GM18519 (cell line): ENCODE measurements at regions not wholly inside any gene's neighbourhood (a gene's known extent, or its start where the extent isn't known, plus 50 kb on each side); places are given as distances from the start of the nearest gene placed in this dataset.
"Not testable (repeated sequence)": the region's sequence is repeated elsewhere in the genome, so short reads cannot be mapped to it uniquely, and the experiment has no call there.

Source experiments
- ATAC-seq: cut with Tn5 transposase; IDR thresholded peaks from one replicate; pipeline ENCODE4 v1.9.1; 2021; ENCODE audit warnings: mild to moderate bottlenecking, moderate library complexity; ENCODE audit not compliant: unreplicated experiment, low FRiP score

- no peak for ATAC-seq
Observed at GRCh38 chr4:29066861-29067260, 1653.3 kb upstream of the PCDH7 start.

GRCh38 chr4:29073571-29073970 lies 1646.6 kb upstream of the PCDH7 start:
- ATAC-seq, result no peak

- ATAC-seq, result no peak
Observed at GRCh38 chr4:29075366-29075765, 1644.8 kb upstream of the PCDH7 start.

GRCh38 chr4:29079260-29079659 lies 1640.9 kb upstream of the PCDH7 start:
- ATAC-seq, result no peak

GRCh38 chr4:29081234-29081955 lies 1638.8 kb upstream of the PCDH7 start:
- no peak for ATAC-seq

GRCh38 chr4:29082684-29083083 lies 1637.5 kb upstream of the PCDH7 start:
- ATAC-seq, result no peak

GRCh38 chr4:29085748-29086147 lies 1634.4 kb upstream of the PCDH7 start:
- ATAC-seq, result no peak

GRCh38 chr4:29104694-29105093 lies 1615.5 kb upstream of the PCDH7 start:
- ATAC-seq, result no peak

- no peak for ATAC-seq
Observed at GRCh38 chr4:29113960-29114359, 1606.2 kb upstream of the PCDH7 start.

- ATAC-seq, result not testable (repeated sequence)
Observed at GRCh38 chr4:29117231-29117722, 1602.9 kb upstream of the PCDH7 start.

GRCh38 chr4:29121586-29121985 lies 1598.6 kb upstream of the PCDH7 start:
- ATAC-seq, result no peak

- no peak for ATAC-seq
Observed at GRCh38 chr4:29128810-29129209, 1591.4 kb upstream of the PCDH7 start.

GRCh38 chr4:29131304-29131703 lies 1588.9 kb upstream of the PCDH7 start:
- no peak for ATAC-seq

GRCh38 chr4:29142708-29143107 lies 1577.5 kb upstream of the PCDH7 start:
- no peak for ATAC-seq

GRCh38 chr4:29151584-29151983 lies 1568.6 kb upstream of the PCDH7 start:
- ATAC-seq, result no peak

GRCh38 chr4:29153642-29154041 lies 1566.5 kb upstream of the PCDH7 start:
- ATAC-seq, result no peak

- ATAC-seq, result no peak
Observed at GRCh38 chr4:29175291-29175690, 1544.9 kb upstream of the PCDH7 start.

- no peak for ATAC-seq
Observed at GRCh38 chr4:29199025-29199424, 1521.1 kb upstream of the PCDH7 start.

GRCh38 chr4:29199485-29199884 lies 1520.7 kb upstream of the PCDH7 start:
- no peak for ATAC-seq

GRCh38 chr4:29213020-29213419 lies 1507.1 kb upstream of the PCDH7 start:
- no peak for ATAC-seq

- ATAC-seq, result no peak
Observed at GRCh38 chr4:29220761-29221160, 1499.4 kb upstream of the PCDH7 start.

GRCh38 chr4:29224911-29225310 lies 1495.3 kb upstream of the PCDH7 start:
- no peak for ATAC-seq

- no peak for ATAC-seq
Observed at GRCh38 chr4:29240641-29241040, 1479.5 kb upstream of the PCDH7 start.
